ENCODE measurements at regions not wholly inside any gene's neighbourhood (a gene's known extent, or its start where the extent isn't known, plus 50 kb on each side); places are given as distances from the start of the nearest gene placed in this dataset.

DNA sequence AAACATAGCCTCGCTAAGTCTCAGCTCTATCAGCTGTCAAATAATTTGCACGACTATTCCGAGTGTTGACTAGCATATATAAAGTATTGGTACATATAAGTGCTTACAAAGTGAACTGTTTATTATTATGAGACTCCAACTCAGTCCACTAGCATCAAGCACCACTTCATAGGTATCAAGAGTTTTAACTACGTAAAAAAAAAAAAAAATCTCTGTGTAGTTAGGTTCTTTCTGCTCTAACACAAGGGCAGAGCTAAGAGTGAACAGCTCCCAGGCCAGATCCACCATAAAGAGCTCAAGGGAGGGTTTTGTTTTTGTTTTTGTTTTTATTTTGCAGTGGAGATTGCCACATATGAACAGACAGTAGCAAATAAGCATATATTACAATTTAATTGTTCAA lies 309.8 kb upstream of the SGK1 start:
- TF ChIP-seq POLR2A (IDR thresholded peaks at IDR 0.05), result no peak
- TF ChIP-seq, protein P1, sequence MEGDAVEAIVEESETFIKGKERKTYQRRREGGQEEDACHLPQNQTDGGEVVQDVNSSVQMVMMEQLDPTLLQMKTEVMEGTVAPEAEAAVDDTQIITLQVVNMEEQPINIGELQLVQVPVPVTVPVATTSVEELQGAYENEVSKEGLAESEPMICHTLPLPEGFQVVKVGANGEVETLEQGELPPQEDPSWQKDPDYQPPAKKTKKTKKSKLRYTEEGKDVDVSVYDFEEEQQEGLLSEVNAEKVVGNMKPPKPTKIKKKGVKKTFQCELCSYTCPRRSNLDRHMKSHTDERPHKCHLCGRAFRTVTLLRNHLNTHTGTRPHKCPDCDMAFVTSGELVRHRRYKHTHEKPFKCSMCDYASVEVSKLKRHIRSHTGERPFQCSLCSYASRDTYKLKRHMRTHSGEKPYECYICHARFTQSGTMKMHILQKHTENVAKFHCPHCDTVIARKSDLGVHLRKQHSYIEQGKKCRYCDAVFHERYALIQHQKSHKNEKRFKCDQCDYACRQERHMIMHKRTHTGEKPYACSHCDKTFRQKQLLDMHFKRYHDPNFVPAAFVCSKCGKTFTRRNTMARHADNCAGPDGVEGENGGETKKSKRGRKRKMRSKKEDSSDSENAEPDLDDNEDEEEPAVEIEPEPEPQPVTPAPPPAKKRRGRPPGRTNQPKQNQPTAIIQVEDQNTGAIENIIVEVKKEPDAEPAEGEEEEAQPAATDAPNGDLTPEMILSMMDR (IDR thresholded peaks at IDR 0.05), result no peak
